GM23248 (cell line): ENCODE measurements at regions not wholly inside any gene's neighbourhood (a gene's known extent, or its start where the extent isn't known, plus 50 kb on each side); places are given as distances from the start of the nearest gene placed in this dataset.

Experiments
- DNase-seq: peaks from one replicate; pipeline ENCODE4 v3.0.0-alpha.2; 2015
- H2AFZ ChIP-seq: fragments of 200-600 bp; sonication (generic); 2 replicates; pipeline ENCODE4 v1.6.1; 2016; ENCODE audit warnings: antibody characterized with exemption
- H3F3A ChIP-seq: fragments of 200-600 bp; sonication (generic); 2 replicates; pipeline ENCODE4 v1.6.1; 2016; ENCODE audit warnings: mild to moderate bottlenecking, antibody characterized with exemption, mixed run types; ENCODE audit not compliant: insufficient read depth
- H3K27ac ChIP-seq: fragments of 200-600 bp; sonication (generic); 2 replicates; pipeline ENCODE4 v1.5.1; 2016; ENCODE audit warnings: mild to moderate bottlenecking
- H3K27me3 ChIP-seq: fragments of 200-600 bp; sonication (generic); replicated peaks from 2 replicates; pipeline ENCODE4 v1.6.1; 2016; ENCODE audit warnings: mild to moderate bottlenecking; ENCODE audit not compliant: insufficient read depth
- H3K36me3 ChIP-seq: fragments of 200-600 bp; sonication (generic); 2 replicates; pipeline ENCODE4 v1.6.1; 2016; ENCODE audit warnings: low read depth, mild to moderate bottlenecking
- H3K4me1 ChIP-seq: fragments of 200-600 bp; sonication (generic); 2 replicates; pipeline ENCODE4 v1.6.1; 2016; ENCODE audit warnings: mild to moderate bottlenecking; ENCODE audit not compliant: insufficient read depth
- H3K4me2 ChIP-seq: fragments of 200-600 bp; sonication (generic); one replicate; pipeline ENCODE4 v1.6.1; 2016; ENCODE audit warnings: mild to moderate bottlenecking; ENCODE audit not compliant: unreplicated experiment
- H3K4me3 ChIP-seq: fragments of 200-600 bp; sonication (generic); 2 replicates; pipeline ENCODE4 v1.5.1; 2016; ENCODE audit warnings: mild to moderate bottlenecking
- H3K79me2 ChIP-seq: fragments of 200-600 bp; sonication (generic); 2 replicates; pipeline ENCODE4 v1.6.1; 2016; ENCODE audit warnings: mild to moderate bottlenecking; ENCODE audit not compliant: insufficient read depth
- H3K9ac ChIP-seq: fragments of 200-600 bp; sonication (generic); 2 replicates; pipeline ENCODE4 v1.6.1; 2016; ENCODE audit warnings: mild to moderate bottlenecking
- H3K9me2 ChIP-seq: fragments of 200-600 bp; sonication (generic); 2 replicates; pipeline ENCODE4 v1.6.1; 2016; ENCODE audit warnings: mixed run types, mild to moderate bottlenecking, moderate library complexity; ENCODE audit not compliant: insufficient read depth
- H3K9me3 ChIP-seq: fragments of 200-600 bp; sonication (generic); one replicate; pipeline ENCODE4 v1.6.1; 2017; ENCODE audit warnings: low read depth
- H4K20me1 ChIP-seq: fragments of 200-600 bp; sonication (generic); 2 replicates; pipeline ENCODE4 v1.6.0; 2016; ENCODE audit not compliant: insufficient read depth
- EZH2 ChIP-seq: fragments of 200-600 bp; sonication (generic); IDR thresholded peaks from 2 replicates; pipeline ENCODE4 v1.6.1; 2018; ENCODE audit warnings: antibody characterized with exemption, mild to moderate bottlenecking; ENCODE audit not compliant: insufficient read depth, poor library complexity, severe bottlenecking
- EZH2phosphoT487 ChIP-seq: fragments of 200-600 bp; sonication (generic); IDR thresholded peaks from 2 replicates; pipeline ENCODE4 v1.6.1; 2018; ENCODE audit warnings: antibody characterized with exemption, moderate library complexity, mild to moderate bottlenecking, low read depth; ENCODE audit not compliant: insufficient read depth
- WGBS, 2 experiments: methylation state at CpG; one replicate each; pipeline ENCODE4 v1.1.6; 2015 to 2017; ENCODE audit warnings: low lambda C conversion rate in 2 of 2, low coverage in 1 of 2; ENCODE audit errors: missing lambda C conversion rate in 2 of 2; 5-methylcytosine and 5-hydroxymethylcytosine counted together
- in situ Hi-C: fragments of 300-500 bp; cut with MboI; formaldehyde crosslinking; loops from 2 replicates; pipeline ENCODE4 v1.15.0; 2020

DNA sequence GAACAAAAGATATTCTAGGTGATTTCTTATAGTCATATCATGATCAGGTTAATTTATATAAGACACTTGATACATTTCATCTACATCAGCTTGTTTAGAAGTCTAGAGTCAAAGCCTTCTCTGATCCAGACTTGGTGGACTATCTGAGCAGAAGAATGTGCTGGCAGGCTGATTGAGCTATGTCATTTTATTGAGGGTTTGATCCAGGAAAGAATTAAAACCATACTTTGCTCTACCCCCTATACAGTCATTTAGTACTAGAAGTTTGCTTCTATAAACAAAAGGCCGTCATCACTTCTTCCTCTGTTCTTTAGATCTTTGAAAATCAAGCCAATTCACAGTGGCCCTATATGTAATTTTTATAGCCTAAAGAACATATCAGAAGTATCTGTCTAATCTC lies 173.1 kb upstream of the PITX2 start:
- 93 to 97% methylated on average over 1 of the region's 1 CpG for WGBS, 2 experiments
- no peaks in the 10 kb centered on the region for H3K36me3 ChIP-seq
- no peak overlapping the region for H3K9ac ChIP-seq
- in situ Hi-C loops: no loop called here
- peaks cover 26% of the 10 kb centered on the region for H3K4me1 ChIP-seq
- no peaks in the 10 kb centered on the region for H3K9me3 ChIP-seq
- no peak overlapping the region for H3K4me2 ChIP-seq
- H3K27me3 ChIP-seq: no peaks in the 10 kb centered on the region
- no peak overlapping the region for H3K4me3 ChIP-seq
- no peak for DNase-seq
- H2AFZ ChIP-seq: no peak overlapping the region
- no peaks in the 10 kb centered on the region for H4K20me1 ChIP-seq
- TF ChIP-seq EZH2: no peak
- TF ChIP-seq EZH2phosphoT487: no peak
- no peaks in the 10 kb centered on the region for H3K79me2 ChIP-seq
- H3F3A ChIP-seq: peaks cover 14% of the 10 kb centered on the region
- H3K27ac ChIP-seq: no peak overlapping the region
- H3K9me2 ChIP-seq: no peaks in the 10 kb centered on the region

GRCh38 chr4:110797486-110797885 lies 174.6 kb upstream of the PITX2 start:
- Histone ChIP-seq H3K27ac (no peak overlapping the region), H3K4me3 (no peak overlapping the region), H3K9me3 (no peaks in the 10 kb centered on the region), H3K9me2 (no peaks in the 10 kb centered on the region), H2AFZ (no peak overlapping the region), H3K36me3 (no peaks in the 10 kb centered on the region), H3K27me3 (no peaks in the 10 kb centered on the region), H3K4me2 (no peak overlapping the region), H3K79me2 (no peaks in the 10 kb centered on the region), H3K9ac (no peak overlapping the region), H3K4me1 (peaks cover 26% of the 10 kb centered on the region), H3F3A (peaks cover 14% of the 10 kb centered on the region), H4K20me1 (no peaks in the 10 kb centered on the region)
- WGBS, 2 experiments: 97 to 100% methylated on average over 1 of the region's 1 CpG
- in situ Hi-C loops: no loop called here
- TF ChIP-seq EZH2 (no peak), EZH2phosphoT487 (no peak)
- DNase-seq: no peak

DNA sequence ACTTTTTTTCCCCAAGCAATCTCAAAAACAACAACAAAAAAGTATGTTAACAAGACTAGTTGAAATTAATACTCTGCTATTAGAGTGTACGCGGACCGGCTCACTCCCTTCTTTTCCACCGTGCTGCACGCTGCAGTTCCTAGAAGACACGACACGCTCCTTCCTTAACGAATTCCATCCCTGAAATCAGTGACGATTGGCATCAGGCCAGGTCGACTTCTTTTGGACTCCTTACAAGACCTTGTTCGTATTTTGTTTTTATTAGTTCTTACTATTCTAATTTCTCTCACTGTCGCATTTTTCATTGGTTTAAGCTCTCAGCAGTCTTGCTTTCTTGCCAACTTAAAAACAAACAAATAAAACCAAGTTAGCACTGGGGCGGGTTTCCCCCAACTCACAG lies 175.8 kb upstream of the PITX2 start:
- peak overlapping the region; percentile 4; the same call in 1 of the 2 replicates for H3K4me3 ChIP-seq
- H3K79me2 ChIP-seq: no peaks in the 10 kb centered on the region
- DNase-seq: peak; percentile 14
- H3K4me1 ChIP-seq: peaks cover 16% of the 10 kb centered on the region
- H3K9me3 ChIP-seq: no peaks in the 10 kb centered on the region
- 23 to 29% methylated on average over 13 of the region's 13 CpGs for WGBS, 2 experiments
- TF ChIP-seq EZH2phosphoT487: no peak
- TF ChIP-seq EZH2: no peak
- in situ Hi-C loops: no loop called here
- no peaks in the 10 kb centered on the region for H4K20me1 ChIP-seq
- peaks cover 4% of the 10 kb centered on the region; the same call in 1 of the 2 replicates for H3F3A ChIP-seq
- H3K4me2 ChIP-seq: peak overlapping the region; percentile 43
- no peaks in the 10 kb centered on the region for H3K9me2 ChIP-seq
- no peak overlapping the region for H3K9ac ChIP-seq
- no peaks in the 10 kb centered on the region for H3K36me3 ChIP-seq
- no peak overlapping the region for H3K27ac ChIP-seq
- H2AFZ ChIP-seq: no peak overlapping the region
- H3K27me3 ChIP-seq: no peaks in the 10 kb centered on the region

DNA sequence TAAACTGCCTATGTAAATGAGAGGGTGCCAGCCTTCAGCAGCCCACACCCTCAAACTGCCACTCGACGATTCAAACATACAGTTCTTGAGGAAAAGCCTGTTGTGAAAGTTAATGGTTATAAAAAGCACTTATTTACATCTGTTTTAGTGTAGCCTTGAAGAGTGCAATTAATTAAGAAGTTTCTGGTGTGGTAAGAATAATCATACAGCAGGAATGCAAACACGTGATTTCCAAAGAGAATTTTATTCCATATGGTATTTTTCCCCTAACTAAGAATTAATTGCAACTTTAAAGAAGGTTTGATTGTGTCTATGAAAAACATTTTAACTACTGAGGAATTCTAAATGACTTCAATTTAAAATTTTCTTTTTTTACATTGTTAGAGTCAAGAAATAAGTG lies 176.3 kb upstream of the PITX2 start:
- peak overlapping the region; percentile 43 for H3K4me2 ChIP-seq
- in situ Hi-C loops: no loop called here
- no peak overlapping the region for H2AFZ ChIP-seq
- H3K27ac ChIP-seq: no peak overlapping the region
- H3K9me2 ChIP-seq: no peaks in the 10 kb centered on the region
- peaks cover 11% of the 10 kb centered on the region for H3K4me1 ChIP-seq
- H3K79me2 ChIP-seq: no peaks in the 10 kb centered on the region
- H3K9me3 ChIP-seq: no peaks in the 10 kb centered on the region
- H4K20me1 ChIP-seq: no peaks in the 10 kb centered on the region
- peak overlapping the region; percentile 4; the same call in 1 of the 2 replicates for H3K4me3 ChIP-seq
- 10 to 12% methylated on average over 3 of the region's 3 CpGs for WGBS, 2 experiments
- no peaks in the 10 kb centered on the region for H3F3A ChIP-seq
- TF ChIP-seq EZH2phosphoT487 (no peak), EZH2 (no peak)
- no peaks in the 10 kb centered on the region for H3K27me3 ChIP-seq
- DNase-seq: peak; percentile 12
- H3K9ac ChIP-seq: no peak overlapping the region
- no peaks in the 10 kb centered on the region for H3K36me3 ChIP-seq

- no peak overlapping the region for H3K4me2 ChIP-seq
- no peak overlapping the region for H3K4me3 ChIP-seq
- no peaks in the 10 kb centered on the region for H3K9me2 ChIP-seq
- in situ Hi-C loops: no loop called here
- no peak overlapping the region for H3K9ac ChIP-seq
- no peak overlapping the region for H3K27ac ChIP-seq
- no peaks in the 10 kb centered on the region for H3K36me3 ChIP-seq
- no peaks in the 10 kb centered on the region for H3F3A ChIP-seq
- TF ChIP-seq EZH2phosphoT487 (no peak), EZH2 (no peak)
- H4K20me1 ChIP-seq: no peaks in the 10 kb centered on the region
- DNase-seq: no peak
- peaks cover 11% of the 10 kb centered on the region for H3K4me1 ChIP-seq
- H3K27me3 ChIP-seq: no peaks in the 10 kb centered on the region
- no peak overlapping the region for H2AFZ ChIP-seq
- no peaks in the 10 kb centered on the region for H3K9me3 ChIP-seq
- H3K79me2 ChIP-seq: no peaks in the 10 kb centered on the region
Observed at GRCh38 chr4:110801591-110801990, 178.7 kb upstream of the PITX2 start.
